ENCODE measurements at regions not wholly inside any gene's neighbourhood (a gene's known extent, or its start where the extent isn't known, plus 50 kb on each side); places are given as distances from the start of the nearest gene placed in this dataset.

DNA sequence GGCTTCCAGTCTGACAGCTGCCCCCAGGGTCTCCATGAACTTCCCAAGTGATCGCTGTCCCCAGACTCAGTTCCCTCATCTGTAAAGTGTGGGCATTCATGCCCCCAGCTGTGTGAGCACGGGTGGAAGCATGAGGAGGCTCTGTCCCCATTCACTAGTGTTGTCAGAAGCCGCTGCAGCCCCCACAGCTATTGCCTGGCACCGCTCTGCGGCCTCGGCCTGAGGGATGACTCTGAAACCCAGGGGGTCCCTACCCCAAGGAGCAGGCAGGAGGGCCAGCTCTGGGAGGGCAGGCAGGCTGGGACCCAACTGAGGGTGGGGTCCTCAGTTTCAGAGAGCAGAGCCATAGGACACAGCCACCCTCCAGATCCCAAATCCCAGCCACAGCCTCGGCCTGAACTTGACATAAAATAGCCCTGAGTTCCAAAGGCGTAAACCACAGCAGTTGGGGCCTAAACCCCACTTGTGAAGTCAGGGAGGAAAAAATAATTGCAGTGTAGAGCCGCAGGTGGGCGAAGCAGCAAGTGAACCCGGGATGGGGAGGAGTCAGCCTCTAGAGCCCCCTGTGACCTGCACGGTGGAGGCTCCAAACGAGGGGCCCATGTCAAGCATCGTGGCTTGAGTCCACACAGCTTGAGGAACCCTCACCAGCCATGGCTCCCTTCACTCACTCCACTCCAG lies 66.0 kb upstream of the ADAMTS2 start:
- TF ChIP-seq, protein P1, sequence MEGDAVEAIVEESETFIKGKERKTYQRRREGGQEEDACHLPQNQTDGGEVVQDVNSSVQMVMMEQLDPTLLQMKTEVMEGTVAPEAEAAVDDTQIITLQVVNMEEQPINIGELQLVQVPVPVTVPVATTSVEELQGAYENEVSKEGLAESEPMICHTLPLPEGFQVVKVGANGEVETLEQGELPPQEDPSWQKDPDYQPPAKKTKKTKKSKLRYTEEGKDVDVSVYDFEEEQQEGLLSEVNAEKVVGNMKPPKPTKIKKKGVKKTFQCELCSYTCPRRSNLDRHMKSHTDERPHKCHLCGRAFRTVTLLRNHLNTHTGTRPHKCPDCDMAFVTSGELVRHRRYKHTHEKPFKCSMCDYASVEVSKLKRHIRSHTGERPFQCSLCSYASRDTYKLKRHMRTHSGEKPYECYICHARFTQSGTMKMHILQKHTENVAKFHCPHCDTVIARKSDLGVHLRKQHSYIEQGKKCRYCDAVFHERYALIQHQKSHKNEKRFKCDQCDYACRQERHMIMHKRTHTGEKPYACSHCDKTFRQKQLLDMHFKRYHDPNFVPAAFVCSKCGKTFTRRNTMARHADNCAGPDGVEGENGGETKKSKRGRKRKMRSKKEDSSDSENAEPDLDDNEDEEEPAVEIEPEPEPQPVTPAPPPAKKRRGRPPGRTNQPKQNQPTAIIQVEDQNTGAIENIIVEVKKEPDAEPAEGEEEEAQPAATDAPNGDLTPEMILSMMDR (IDR thresholded peaks at IDR 0.05) = no peak
- TF ChIP-seq POLR2A (IDR thresholded peaks at IDR 0.05) = no peak

All from adrenal gland (tissue), 5 donors.